HEK293 (cell line): ENCODE measurements at regions not wholly inside any gene's neighbourhood (a gene's known extent, or its start where the extent isn't known, plus 50 kb on each side); places are given as distances from the start of the nearest gene placed in this dataset.
"Not testable (repeated sequence)": the region's sequence is repeated elsewhere in the genome, so short reads cannot be mapped to it uniquely, and the experiment has no call there.

ENCODE experiments used
- CTCF ChIP-seq: fragments of 450-650 bp; formaldehyde crosslinking; IDR thresholded peaks from 2 replicates; pipeline ENCODE4 v1.5.1; 2016; ENCODE audit warnings: missing biosample characterization, missing genetic modification characterization
- ELK4 ChIP-seq: IDR thresholded peaks from 2 replicates; pipeline ENCODE4 v1.6.1; 2011; ENCODE audit warnings: mild to moderate bottlenecking, low read depth, low read length, borderline replicate concordance
- HOXA7 ChIP-seq: sonication (generic); formaldehyde crosslinking; IDR thresholded peaks from 2 replicates; pipeline ENCODE4 v1.8.1; 2022; ENCODE audit warnings: missing genetic modification reagents, borderline replicate concordance
- PRDM1 ChIP-seq: fragments of 450-650 bp; formaldehyde crosslinking; IDR thresholded peaks from 2 replicates; pipeline ENCODE4; 2016; ENCODE audit warnings: missing biosample characterization, missing genetic modification characterization
- RBAK ChIP-seq: fragments of 450-650 bp; formaldehyde crosslinking; IDR thresholded peaks from 2 replicates; pipeline ENCODE4 v1.5.1; 2016; ENCODE audit warnings: missing biosample characterization, missing genetic modification characterization

GRCh38 chr2:95656553-95656952, 64.8 kb downstream of the TRIM43 start:
- TF ChIP-seq HOXA7 (CRISPR knock-in tag); PRDM1; CTCF (tag by site-specific recombination); ELK4; RBAK (tag by site-specific recombination): not testable (repeated sequence)
